H9 (cell line): ENCODE measurements at regions not wholly inside any gene's neighbourhood (a gene's known extent, or its start where the extent isn't known, plus 50 kb on each side); places are given as distances from the start of the nearest gene placed in this dataset.

Experiments used
- DNase-seq: peaks from one replicate; pipeline ENCODE4 v3.0.0-alpha.2; 2017
- H2AFZ ChIP-seq: one replicate; pipeline ENCODE4 v1.6.1; 2013; ENCODE audit warnings: mild to moderate bottlenecking, low read length, control low read depth, moderate library complexity
- H2AK5ac ChIP-seq: 2 replicates; pipeline ENCODE4 v1.6.1; 2013; ENCODE audit warnings: low read length, control low read depth, mixed read lengths; ENCODE audit not compliant: insufficient read length
- H2BK120ac ChIP-seq: one replicate; pipeline ENCODE4 v1.6.1; 2013; ENCODE audit warnings: low read depth, mild to moderate bottlenecking, low read length, control low read depth, inconsistent platforms; ENCODE audit not compliant: poor library complexity, severe bottlenecking
- H2BK12ac ChIP-seq: 2 replicates; pipeline ENCODE4 v1.6.1; 2013; ENCODE audit warnings: low read length, control low read depth, mixed read lengths, low read depth; ENCODE audit not compliant: insufficient read length
- H2BK15ac ChIP-seq: 2 replicates; pipeline ENCODE4 v1.6.1; 2013; ENCODE audit warnings: low read depth, low read length, control low read depth
- H2BK20ac ChIP-seq: one replicate; pipeline ENCODE4 v1.6.1; 2013; ENCODE audit warnings: low read depth, mild to moderate bottlenecking, low read length, control low read depth, inconsistent platforms; ENCODE audit not compliant: poor library complexity, severe bottlenecking
- H2BK5ac ChIP-seq: 2 replicates; pipeline ENCODE4 v1.6.1; 2013; ENCODE audit warnings: low read length, control low read depth, mixed read lengths; ENCODE audit not compliant: insufficient read length
- H3K14ac ChIP-seq: 2 replicates; pipeline ENCODE4 v1.6.1; 2013; ENCODE audit warnings: low read length, control low read depth; ENCODE audit not compliant: insufficient read depth
- H3K18ac ChIP-seq: 2 replicates; pipeline ENCODE4 v1.6.1; 2013; ENCODE audit warnings: low read depth, mild to moderate bottlenecking, mixed read lengths, low read length, control low read depth; ENCODE audit not compliant: insufficient read length
- H3K23ac ChIP-seq: 2 replicates; pipeline ENCODE4 v1.6.1; 2013; ENCODE audit warnings: low read length, control low read depth, mixed read lengths, low read depth; ENCODE audit not compliant: insufficient read length
- H3K23me2 ChIP-seq: 2 replicates; pipeline ENCODE4 v1.6.1; 2013; ENCODE audit warnings: low read depth, mild to moderate bottlenecking, mixed read lengths, low read length, control low read depth; ENCODE audit not compliant: insufficient read length, poor library complexity, severe bottlenecking
- H3K27ac ChIP-seq: 2 replicates; pipeline ENCODE4 v1.5.1; 2013; ENCODE audit warnings: low read length, control low read depth, mixed read lengths, low read depth; ENCODE audit not compliant: insufficient read length
- H3K27me3 ChIP-seq: 2 replicates; pipeline ENCODE4 v1.6.1; 2013; ENCODE audit warnings: low read length, control low read depth, inconsistent platforms; ENCODE audit not compliant: insufficient read depth
- H3K4ac ChIP-seq: 2 replicates; pipeline ENCODE4 v1.6.1; 2013; ENCODE audit warnings: low read depth, mild to moderate bottlenecking, control low read depth, inconsistent platforms, low read length, moderate library complexity
- H3K4me1 ChIP-seq: 2 replicates; pipeline ENCODE4 v1.6.1; 2013; ENCODE audit warnings: low read length, control low read depth, inconsistent platforms; ENCODE audit not compliant: insufficient read depth
- H3K4me2 ChIP-seq: 2 replicates; pipeline ENCODE4 v1.6.1; 2013; ENCODE audit warnings: low read length, control low read depth, mixed read lengths; ENCODE audit not compliant: insufficient read length, insufficient read depth
- H3K56ac ChIP-seq: 2 replicates; pipeline ENCODE4 v1.6.1; 2013; ENCODE audit warnings: low read depth, mild to moderate bottlenecking, mixed read lengths, low read length, control low read depth; ENCODE audit not compliant: insufficient read length
- H3K79me1 ChIP-seq: 2 replicates; pipeline ENCODE4 v1.6.1; 2013; ENCODE audit warnings: low read depth, mild to moderate bottlenecking, moderate library complexity, low read length, control low read depth, inconsistent platforms; ENCODE audit not compliant: insufficient read depth, poor library complexity, severe bottlenecking
- H3K79me2 ChIP-seq: 2 replicates; pipeline ENCODE4 v1.6.1; 2013; ENCODE audit warnings: low read length, control low read depth, inconsistent platforms; ENCODE audit not compliant: insufficient read depth
- H3K9ac ChIP-seq: 2 replicates; pipeline ENCODE4 v1.6.1; 2013; ENCODE audit warnings: low read length, control low read depth, mixed read lengths; ENCODE audit not compliant: insufficient read length; ENCODE audit errors: extremely low read depth
- H3K9me3 ChIP-seq: one replicate; pipeline ENCODE4 v1.6.1; 2013; ENCODE audit warnings: low read depth, low read length, inconsistent platforms; ENCODE audit not compliant: control insufficient read depth
- H3T11ph ChIP-seq: one replicate; pipeline ENCODE4 v1.6.1; 2013; ENCODE audit warnings: mild to moderate bottlenecking, low read length, control low read depth, inconsistent platforms
- H4K20me1 ChIP-seq: one replicate; pipeline ENCODE4 v1.6.1; 2013; ENCODE audit not compliant: control insufficient read depth, insufficient read length, insufficient read depth
- H4K5ac ChIP-seq: 2 replicates; pipeline ENCODE4 v1.6.1; 2013; ENCODE audit warnings: low read depth, mild to moderate bottlenecking, mixed read lengths, low read length, control low read depth; ENCODE audit not compliant: insufficient read length
- H4K8ac ChIP-seq: replicated peaks from 2 replicates; pipeline ENCODE4 v1.6.1; 2013; ENCODE audit warnings: low read length, control low read depth, mixed read lengths, low read depth; ENCODE audit not compliant: insufficient read length
- H4K91ac ChIP-seq: 2 replicates; pipeline ENCODE4 v1.6.1; 2013; ENCODE audit warnings: low read depth, mild to moderate bottlenecking, moderate library complexity, mixed read lengths, low read length, control low read depth; ENCODE audit not compliant: insufficient read length
- H3K27ac Mint-ChIP-seq, 3 experiments: 2 replicates in 2 of 3; 3 replicates in 1 of 3; pipeline ENCODE4 v1.8.0; 2020 to 2021; ENCODE audit warnings: mixed read lengths in 3 of 3, mild to moderate bottlenecking in 1 of 3, moderate library complexity in 1 of 3
- H3K27me3 Mint-ChIP-seq: 2 replicates; pipeline ENCODE4 v1.8.0; 2021; ENCODE audit warnings: low read depth, mild to moderate bottlenecking, moderate library complexity, mixed read lengths
- H3K36me3 Mint-ChIP-seq, 3 experiments: 2 replicates in 2 of 3; 3 replicates in 1 of 3; pipeline ENCODE4 v1.8.0; 2020 to 2021; ENCODE audit warnings: low read depth in 3 of 3, mixed read lengths in 3 of 3; ENCODE audit not compliant: insufficient read depth in 1 of 3
- H3K4me1 Mint-ChIP-seq, 2 experiments: 2 replicates each; pipeline ENCODE4 v1.8.0; 2020; ENCODE audit warnings: mixed read lengths in 2 of 2
- H3K4me3 Mint-ChIP-seq, 2 experiments: 2 replicates in 1 of 2; 3 replicates in 1 of 2; pipeline ENCODE4 v1.8.0; 2020 to 2021; ENCODE audit warnings: mild to moderate bottlenecking in 2 of 2, mixed read lengths in 2 of 2, moderate library complexity in 1 of 2
- H3K9me3 Mint-ChIP-seq, 2 experiments: 2 replicates in 1 of 2; 3 replicates in 1 of 2; pipeline ENCODE4 v1.8.0; 2020; ENCODE audit warnings: mild to moderate bottlenecking in 2 of 2, mixed read lengths in 2 of 2, moderate library complexity in 1 of 2
- CTCF ChIP-seq: fragments of 200-600 bp; sonication (generic); conservative IDR thresholded peaks from 3 replicates; pipeline ENCODE4 v1.8.0; 2021; ENCODE audit warnings: antibody characterized with exemption, mild to moderate bottlenecking
- WGBS: extraction: QIAGEN DNeasy Blood & Tissue Kit; methylation state at CpG from one replicate; pipeline ENCODE4 v1.1.7; 2013; ENCODE audit warnings: missing lambda C conversion rate, low lambda C conversion rate, mixed read lengths; ENCODE audit not compliant: insufficient read length; ENCODE audit errors: extremely low coverage; 5-methylcytosine and 5-hydroxymethylcytosine counted together

GRCh38 chr11:105392556-105392955, 217.3 kb upstream of the GRIA4 start:
- H3K27ac ChIP-seq: no peak overlapping the region
- no peak overlapping the region for H3K4ac ChIP-seq
- Mint-ChIP-seq H3K4me3 (no peak overlapping the region), H3K9me3 (no peaks in the 10 kb centered on the region), H3K36me3 (no peaks in the 10 kb centered on the region), H3K4me1 (peaks cover 24 to 25% of the 10 kb centered on the region in 2 experiments), H3K27me3 (no peaks in the 10 kb centered on the region), H3K27ac (no peak overlapping the region)
- no peak overlapping the region for H3K18ac ChIP-seq
- no peak overlapping the region for H2BK20ac ChIP-seq
- no peak overlapping the region for H3K14ac ChIP-seq
- H3K79me1 ChIP-seq: no peaks in the 10 kb centered on the region
- H4K8ac ChIP-seq: no peak overlapping the region
- H2BK120ac ChIP-seq: no peak overlapping the region
- no peak overlapping the region for H2AFZ ChIP-seq
- H2BK12ac ChIP-seq: no peak overlapping the region
- DNase-seq: no peak
- H3K23ac ChIP-seq: no peak overlapping the region
- no peak overlapping the region for H3T11ph ChIP-seq
- no peaks in the 10 kb centered on the region for H3K79me2 ChIP-seq
- H3K9me3 ChIP-seq: no peaks in the 10 kb centered on the region
- no CpG with 5 or more reads among the region's 1 CpG for WGBS
- no peak overlapping the region for H3K4me2 ChIP-seq
- no peak for TF ChIP-seq CTCF
- H4K5ac ChIP-seq: no peak overlapping the region
- H2AK5ac ChIP-seq: no peak overlapping the region
- H3K56ac ChIP-seq: no peak overlapping the region
- no peaks in the 10 kb centered on the region for H4K20me1 ChIP-seq
- no peaks in the 10 kb centered on the region; the same call in 1 of the 2 replicates for H3K27me3 ChIP-seq
- H3K4me1 ChIP-seq: no peaks in the 10 kb centered on the region
- H2BK15ac ChIP-seq: no peak overlapping the region
- no peaks in the 10 kb centered on the region for H3K23me2 ChIP-seq
- H4K91ac ChIP-seq: no peak overlapping the region
- H3K9ac ChIP-seq: no peak overlapping the region
- no peak overlapping the region for H2BK5ac ChIP-seq
